GM12865 (cell line): ENCODE measurements at regions not wholly inside any gene's neighbourhood (a gene's known extent, or its start where the extent isn't known, plus 50 kb on each side); places are given as distances from the start of the nearest gene placed in this dataset.
"Not testable (repeated sequence)": the region's sequence is repeated elsewhere in the genome, so short reads cannot be mapped to it uniquely, and the experiment has no call there.

Source experiments
- DNase-seq: peaks from one replicate; pipeline ENCODE4 v3.0.0; 2010; ENCODE audit warnings: low read depth
- H3K4me3 ChIP-seq: 2 replicates; pipeline ENCODE4 v1.5.1; 2011; ENCODE audit warnings: mild to moderate bottlenecking, low read depth, low read length, control low read depth
- TF ChIP-seq, protein P1 (sequence below): IDR thresholded peaks from 2 replicates; pipeline ENCODE4 v1.5.1; 2011; ENCODE audit warnings: low read length, control low read depth, low read depth, inconsistent platforms; ENCODE audit not compliant: insufficient read depth; ENCODE audit errors: missing control alignments

GRCh38 chr18:24613896-24614640, 153.6 kb downstream of the HRH4 start:
- no peak overlapping the region for H3K4me3 ChIP-seq
- TF ChIP-seq, protein P1, sequence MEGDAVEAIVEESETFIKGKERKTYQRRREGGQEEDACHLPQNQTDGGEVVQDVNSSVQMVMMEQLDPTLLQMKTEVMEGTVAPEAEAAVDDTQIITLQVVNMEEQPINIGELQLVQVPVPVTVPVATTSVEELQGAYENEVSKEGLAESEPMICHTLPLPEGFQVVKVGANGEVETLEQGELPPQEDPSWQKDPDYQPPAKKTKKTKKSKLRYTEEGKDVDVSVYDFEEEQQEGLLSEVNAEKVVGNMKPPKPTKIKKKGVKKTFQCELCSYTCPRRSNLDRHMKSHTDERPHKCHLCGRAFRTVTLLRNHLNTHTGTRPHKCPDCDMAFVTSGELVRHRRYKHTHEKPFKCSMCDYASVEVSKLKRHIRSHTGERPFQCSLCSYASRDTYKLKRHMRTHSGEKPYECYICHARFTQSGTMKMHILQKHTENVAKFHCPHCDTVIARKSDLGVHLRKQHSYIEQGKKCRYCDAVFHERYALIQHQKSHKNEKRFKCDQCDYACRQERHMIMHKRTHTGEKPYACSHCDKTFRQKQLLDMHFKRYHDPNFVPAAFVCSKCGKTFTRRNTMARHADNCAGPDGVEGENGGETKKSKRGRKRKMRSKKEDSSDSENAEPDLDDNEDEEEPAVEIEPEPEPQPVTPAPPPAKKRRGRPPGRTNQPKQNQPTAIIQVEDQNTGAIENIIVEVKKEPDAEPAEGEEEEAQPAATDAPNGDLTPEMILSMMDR, result no peak
- DNase-seq, result no peak

GRCh38 chr18:24616653-24617052, 156.2 kb downstream of the HRH4 start:
- no peak for DNase-seq
- no peak overlapping the region for H3K4me3 ChIP-seq
- TF ChIP-seq, protein P1, result no peak

GRCh38 chr18:24624421-24624820, 164.0 kb downstream of the HRH4 start:
- not testable (repeated sequence) for H3K4me3 ChIP-seq, DNase-seq

GRCh38 chr18:24627644-24628315, 167.3 kb downstream of the HRH4 start:
- TF ChIP-seq, protein P1, result no peak
- no peak overlapping the region for H3K4me3 ChIP-seq
- no peak for DNase-seq

DNA sequence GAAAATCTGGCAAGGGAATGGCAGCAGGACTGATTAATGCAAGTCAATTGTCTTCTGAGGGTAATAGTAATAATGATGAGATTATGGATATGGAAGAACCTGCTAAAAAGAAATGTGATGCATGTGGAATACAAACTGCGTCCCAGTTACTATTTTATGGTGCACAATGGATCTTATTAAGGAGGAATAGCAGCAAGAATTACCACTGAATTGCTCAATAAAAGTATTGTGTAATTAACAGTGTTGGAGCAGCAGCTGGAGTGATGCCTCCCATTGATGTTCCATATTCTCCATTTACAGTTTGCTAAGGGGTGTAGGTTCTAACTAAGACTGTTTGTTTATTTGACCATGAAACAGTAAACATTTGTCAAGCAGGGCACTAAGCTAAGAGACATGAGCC, 167.9 kb downstream of the HRH4 start:
- TF ChIP-seq, protein P1, result no peak
- no peak for DNase-seq
- no peak overlapping the region for H3K4me3 ChIP-seq

GRCh38 chr18:24629921-24630320, 169.5 kb downstream of the HRH4 start:
- no peak overlapping the region for H3K4me3 ChIP-seq
- TF ChIP-seq, protein P1, result no peak
- no peak for DNase-seq

DNA sequence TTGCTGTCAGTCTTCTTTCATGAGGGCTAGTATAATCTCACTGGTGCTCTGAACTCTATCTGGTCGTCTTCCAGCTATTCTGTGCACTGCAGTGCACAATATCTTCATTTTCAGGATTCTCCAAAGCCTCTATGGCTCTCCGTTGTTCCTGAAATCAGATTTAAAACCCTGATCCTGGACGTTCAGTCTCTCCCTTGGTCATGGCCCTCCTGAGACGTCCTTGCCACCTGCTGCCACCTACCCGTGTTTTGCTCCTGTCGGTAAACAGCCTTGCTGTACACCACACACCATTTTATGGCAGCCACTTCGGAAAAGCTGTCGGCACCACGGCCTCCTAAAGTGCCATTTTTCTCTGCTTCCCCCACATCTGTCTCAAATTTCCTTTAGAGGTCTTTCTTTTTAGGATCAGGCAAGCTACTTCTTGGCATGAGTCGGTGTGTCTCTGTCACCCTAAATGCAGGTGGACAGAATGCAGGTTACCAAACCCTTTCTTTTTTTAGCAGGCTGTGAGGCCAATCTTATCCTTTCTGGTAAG, 170.0 kb downstream of the HRH4 start:
- TF ChIP-seq, protein P1, result no peak
- H3K4me3 ChIP-seq, result no peak overlapping the region
- DNase-seq, result no peak
